NCI-H226 (cell line): ENCODE measurements at regions not wholly inside any gene's neighbourhood (a gene's known extent, or its start where the extent isn't known, plus 50 kb on each side); places are given as distances from the start of the nearest gene placed in this dataset.

Source experiments
- DNase-seq: peaks from one replicate; pipeline ENCODE4 v3.0.0-alpha.2; 2015

DNA sequence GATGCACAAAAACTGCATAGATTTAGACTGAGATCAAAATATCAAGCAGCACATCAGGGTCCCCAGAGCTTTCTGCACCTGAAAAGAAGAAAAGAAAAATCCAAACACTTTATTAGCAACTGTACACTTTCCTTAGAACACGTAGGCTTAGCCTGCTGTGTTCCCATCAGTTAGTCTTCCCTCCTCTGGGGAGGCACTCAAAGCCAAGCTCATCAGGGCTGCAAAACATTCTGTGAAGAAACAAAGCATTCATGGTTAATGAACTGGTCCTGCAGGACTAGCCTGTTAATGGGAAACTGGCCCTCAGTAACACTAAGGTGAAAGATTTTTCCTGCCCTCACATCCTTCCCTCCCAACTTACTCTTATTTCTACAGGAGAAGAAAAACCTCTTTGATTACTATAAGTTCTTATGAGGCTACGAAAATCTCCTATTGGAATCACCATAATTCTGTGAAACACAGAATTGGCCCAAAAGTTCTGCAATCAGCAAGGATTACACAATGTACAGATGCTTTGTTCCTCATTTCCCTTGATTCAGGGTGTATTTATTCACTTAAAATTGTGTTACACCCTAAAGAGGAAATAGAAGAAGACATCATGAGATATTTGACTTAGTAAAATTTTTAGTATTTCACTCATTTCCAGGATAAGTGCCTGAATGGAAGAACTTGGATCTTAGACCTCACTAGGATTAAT is 901.0 kb upstream of the MAP3K7 start:
- no peak for DNase-seq

DNA sequence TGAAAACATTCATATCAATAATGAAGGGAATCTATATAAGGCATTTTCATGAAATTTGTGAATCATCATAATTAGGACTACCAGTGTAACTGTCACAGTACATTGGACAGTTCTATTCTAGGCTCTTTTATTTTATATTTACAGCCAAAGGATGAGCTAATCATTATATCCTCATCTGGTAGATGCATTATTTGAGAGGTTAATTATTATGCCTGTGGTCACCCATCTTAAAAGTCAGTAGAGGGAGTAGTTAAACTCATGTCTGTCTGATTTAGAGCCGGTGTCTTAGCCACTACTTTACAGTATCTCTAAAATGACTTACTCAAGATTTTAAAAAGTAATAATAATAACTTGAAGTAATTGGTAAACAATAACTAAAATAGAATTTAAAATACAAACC is 899.3 kb upstream of the MAP3K7 start:
- no peak for DNase-seq

DNA sequence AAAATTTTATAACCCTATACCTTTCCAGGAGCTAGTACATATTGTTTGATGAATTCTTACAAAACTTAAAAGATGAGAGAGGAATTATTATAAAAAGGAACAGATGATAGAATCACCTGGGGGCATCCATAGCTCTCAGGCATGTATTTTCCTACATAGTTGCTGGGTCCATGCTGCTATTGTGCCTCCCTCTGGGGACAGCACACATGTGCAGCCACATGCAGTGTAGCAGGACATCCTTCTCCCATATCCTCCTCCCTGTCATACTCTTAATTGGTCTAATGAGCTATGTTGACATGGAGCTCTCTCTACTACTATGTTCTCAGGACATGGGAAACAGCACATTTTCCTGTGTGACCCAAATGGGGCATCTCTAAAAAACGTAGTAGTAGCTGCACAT is 898.2 kb upstream of the MAP3K7 start:
- no peak for DNase-seq

DNA sequence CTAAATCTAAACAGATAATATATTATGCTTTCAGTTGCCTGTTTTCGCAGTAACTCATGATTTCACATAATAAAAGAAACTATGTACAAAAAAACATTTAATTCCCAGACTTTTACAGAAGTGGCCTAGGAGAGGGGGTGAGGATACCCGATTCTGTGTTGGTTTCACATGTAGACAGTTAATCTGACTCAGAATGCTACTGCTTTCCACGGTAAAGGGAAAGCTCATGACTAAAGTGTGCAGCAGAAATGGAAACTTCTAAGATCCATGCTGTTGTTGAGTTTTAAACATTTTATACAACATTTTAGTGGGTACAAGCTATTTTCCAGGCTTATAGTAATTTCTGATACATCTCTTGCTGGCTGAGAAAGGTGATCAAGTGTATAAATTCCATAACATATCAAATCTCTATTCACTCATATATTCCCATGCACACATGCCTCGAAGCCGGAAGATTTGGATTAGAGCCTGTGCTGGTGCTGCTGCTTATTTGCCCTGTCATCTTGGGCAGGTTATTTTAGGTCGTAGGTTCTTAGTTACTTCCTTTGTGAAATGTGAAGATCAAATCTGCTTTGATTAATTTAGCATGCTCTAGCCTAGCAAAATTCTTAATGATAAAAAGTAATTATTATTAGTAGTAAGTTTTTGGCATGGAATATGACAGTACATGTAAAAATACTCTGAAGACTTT is 896.7 kb upstream of the MAP3K7 start:
- DNase-seq: no peak

DNA sequence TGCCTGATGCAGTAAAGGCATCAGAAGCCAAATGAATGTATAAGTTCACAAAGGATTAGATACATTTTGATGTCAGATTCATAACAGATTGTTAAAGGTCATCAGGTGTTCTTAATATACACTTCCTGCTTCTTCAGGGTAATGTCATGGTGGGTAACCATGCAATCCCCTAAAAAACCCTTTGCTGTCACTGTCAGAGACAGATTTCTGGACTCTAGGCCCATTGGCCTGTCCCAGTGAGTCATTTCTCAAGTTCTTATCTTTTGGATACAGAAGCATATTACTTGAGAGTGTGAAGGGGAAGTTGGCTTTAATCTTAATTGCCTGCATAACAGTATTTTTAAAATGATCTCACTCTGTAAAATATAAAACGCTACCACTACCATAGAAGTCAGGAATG is 895.6 kb upstream of the MAP3K7 start:
- peak; percentile 26 for DNase-seq

DNA sequence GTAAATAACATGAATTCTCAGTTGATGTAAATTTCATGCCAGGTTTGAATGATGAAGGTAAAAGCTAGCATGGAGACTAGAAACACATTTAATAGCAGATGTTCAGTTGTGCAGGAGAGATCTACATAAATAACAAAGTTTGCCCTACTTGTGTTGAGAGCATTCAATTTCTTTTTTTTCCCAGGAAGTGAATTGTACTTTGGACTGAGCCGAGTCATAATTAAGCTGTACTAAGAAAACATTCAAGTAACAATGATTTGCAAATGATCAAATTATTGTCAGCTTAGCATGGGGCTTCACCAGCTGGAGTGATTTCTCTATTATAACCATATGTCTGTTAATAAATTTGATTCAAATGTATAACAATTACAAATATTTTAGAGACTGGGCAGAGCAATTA is 893.5 kb upstream of the MAP3K7 start:
- no peak for DNase-seq

DNA sequence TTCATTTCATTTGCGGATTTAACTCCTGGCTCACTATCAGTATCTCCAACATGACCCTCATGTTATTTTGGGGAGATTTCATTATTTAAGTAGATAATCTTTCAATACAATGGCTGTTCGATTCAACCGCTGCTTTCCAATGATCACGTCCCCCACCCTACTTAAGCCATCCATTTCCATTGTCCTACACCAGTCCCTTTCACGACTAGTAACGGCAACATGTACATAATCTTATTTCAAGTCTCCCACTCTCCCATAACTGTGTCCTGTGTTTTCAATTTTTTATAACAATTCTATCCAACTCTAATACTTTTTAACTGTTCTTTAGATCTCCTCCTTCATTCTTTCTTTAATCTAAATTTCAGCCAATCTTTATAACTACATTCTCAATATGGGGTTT is 890.8 kb upstream of the MAP3K7 start:
- no peak for DNase-seq

DNA sequence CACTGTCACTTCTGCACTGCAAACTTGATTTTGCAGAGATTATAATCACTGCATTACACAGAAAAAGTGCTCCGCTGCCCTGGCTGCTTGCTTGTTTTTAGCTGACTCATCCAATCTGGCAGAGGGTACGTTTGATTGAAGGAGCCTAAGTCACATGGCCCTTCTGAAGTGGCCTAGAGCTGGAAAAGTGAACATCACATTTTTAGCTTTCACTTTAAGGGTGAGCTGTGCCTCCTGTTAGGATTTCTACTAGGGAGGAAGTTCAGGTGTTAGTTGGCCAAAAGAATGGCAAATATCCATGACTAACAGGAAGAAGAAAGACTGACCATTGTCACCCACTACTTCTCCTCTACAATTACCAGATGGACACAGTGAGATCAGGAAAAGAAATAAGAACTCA is 889.1 kb upstream of the MAP3K7 start:
- DNase-seq: peak; percentile 5

DNA sequence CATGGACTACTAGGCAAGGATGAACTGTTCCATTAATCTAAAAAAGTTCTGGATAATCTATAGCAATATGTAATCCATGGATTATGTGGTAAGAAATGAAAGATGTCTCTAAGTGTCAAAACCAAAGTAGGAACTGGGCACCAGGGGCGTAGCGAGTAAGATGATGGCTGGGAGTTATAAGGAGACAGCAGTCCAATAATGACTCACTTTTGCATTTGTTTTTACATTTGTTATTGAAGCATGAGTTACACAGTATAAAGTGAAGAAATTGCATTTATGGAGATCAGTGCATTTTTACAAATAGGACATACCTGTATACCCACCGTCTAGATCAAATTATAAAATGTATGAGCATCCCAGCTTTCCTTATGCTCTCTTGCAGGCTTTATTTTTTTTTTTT is 878.5 kb upstream of the MAP3K7 start:
- DNase-seq: no peak

DNA sequence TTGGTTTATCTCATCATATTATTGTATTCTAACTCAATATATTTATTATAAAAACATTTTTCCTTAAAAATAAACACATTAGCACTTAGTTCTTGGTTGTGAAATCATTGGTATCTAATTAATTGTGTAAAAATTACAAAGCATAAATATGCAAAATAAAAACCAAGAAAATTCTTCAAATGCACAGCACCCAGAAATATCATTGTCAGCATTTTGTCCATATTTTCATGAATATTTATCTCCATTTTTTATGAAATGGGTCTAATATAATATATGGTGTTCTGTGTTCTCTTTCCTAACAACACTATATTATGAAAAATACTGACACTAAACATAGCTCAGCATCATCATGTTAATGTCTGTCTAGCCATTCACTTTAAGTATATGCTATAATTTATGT is 877.8 kb upstream of the MAP3K7 start:
- no peak for DNase-seq

DNA sequence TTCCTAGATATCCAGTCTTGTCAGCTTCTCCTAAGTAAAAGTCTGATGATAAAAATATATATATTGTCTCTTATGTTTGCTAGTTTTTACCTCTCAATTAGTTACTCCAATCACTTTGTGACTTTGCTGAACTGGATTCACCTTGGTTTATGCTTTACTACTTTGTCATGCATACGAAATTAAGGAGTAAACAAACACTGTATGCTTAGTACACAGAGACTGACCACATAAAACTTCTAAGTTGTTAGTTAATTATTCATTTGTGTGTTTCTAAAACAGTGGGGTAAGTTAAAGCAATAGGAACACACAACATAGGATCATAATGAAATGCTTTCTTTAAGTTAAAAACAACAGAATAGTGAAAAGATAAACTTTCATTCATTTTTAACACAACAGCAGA is 877.3 kb upstream of the MAP3K7 start:
- DNase-seq: no peak

DNA sequence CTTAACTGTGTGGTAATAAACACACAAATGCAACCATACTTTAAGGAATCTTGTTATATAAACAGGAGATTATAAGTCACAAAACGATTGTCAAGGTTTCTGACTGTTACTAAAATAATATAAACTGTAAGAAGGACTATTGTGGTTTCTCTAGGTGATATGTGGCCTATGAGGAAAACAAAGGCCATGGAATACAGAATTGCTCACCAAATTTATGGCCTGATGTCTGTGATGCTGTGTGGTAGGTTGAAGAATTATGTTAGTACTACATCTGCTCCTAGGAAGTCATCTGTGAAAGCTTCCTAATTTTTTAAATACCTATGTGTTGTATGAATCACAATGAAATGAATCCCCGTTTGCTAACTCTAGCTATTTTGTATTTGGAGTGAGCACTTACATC is 875.4 kb upstream of the MAP3K7 start:
- no peak for DNase-seq

DNA sequence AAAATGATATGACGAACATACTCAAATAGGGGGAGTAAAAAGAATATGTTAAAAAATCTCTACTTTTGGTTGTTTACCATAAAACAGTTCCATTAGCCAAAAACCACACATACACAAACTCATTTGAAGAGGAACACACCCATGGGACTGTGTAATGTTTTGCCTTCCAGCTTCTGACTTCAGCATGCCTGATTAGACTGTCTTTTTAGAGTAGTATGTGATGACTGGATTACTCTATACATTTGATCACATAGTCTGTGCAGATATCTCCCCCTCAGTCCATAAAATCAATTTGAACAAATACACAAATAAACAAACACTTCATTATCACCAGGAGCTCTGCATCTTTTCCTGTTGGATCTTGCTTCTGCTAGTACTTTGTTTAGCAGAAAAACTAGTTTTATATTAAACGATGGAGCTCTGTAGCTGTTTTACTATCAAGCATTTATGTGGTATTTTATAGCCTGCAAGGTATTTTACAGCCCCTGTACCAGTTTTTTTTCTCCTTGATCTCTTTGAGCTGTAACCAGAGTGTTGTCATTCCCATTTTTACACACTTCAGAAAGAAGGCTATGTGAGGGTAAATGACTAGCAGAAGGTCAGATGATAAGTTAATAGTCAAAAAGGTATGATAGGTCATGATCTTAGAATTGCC is 866.5 kb upstream of the MAP3K7 start:
- no peak for DNase-seq

DNA sequence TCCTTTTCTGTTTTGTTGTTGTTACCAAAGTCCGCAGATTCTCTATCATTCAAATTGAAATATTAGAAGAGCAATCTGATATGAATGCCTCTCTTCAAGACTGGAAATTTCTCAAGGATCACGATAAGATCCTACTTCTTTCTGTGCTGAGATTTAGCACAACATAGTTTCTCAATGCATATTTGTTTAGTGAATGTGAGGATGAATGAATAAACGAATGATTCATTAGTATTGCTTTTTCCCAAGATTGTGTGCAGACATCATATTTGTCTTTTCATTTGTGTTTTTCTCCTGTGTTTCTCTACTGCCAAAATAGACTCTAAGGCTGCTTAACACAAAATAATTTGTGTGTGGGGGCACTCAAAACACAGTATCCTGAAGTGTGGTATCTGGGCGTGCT is 862.7 kb upstream of the MAP3K7 start:
- DNase-seq: no peak

DNA sequence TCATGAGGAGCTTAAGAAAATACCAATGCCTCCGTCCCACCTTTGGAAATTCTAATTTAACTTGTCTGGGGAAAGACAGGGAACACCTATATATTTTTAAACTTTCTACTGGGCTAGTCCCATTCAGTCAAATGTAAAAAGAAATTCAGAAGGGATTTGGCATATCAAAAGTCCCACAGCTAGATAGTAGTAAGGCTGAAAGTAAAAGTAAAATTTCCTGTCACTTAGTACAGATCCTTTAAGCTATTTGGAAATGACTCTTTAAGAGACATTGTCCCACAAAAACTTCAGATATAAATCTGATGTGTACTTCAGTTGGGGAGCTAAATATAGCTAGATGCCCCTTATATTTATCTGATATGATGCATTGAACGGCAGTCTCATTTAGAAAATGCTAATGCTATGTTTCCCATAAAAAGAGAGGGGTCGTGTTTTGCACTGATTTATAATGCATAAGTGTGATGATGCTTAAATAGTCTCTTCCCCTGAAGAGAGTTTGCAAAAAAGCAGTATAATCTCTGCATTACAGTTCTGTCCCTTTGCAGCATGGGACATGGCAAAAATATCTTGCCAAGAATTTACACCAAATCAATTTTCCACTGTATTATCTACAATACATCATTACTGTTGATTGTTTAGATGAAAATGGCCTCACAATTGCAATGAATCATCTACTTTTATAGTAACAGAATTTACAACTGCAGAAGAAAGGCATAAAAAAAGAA is 860.8 kb upstream of the MAP3K7 start:
- DNase-seq: no peak

DNA sequence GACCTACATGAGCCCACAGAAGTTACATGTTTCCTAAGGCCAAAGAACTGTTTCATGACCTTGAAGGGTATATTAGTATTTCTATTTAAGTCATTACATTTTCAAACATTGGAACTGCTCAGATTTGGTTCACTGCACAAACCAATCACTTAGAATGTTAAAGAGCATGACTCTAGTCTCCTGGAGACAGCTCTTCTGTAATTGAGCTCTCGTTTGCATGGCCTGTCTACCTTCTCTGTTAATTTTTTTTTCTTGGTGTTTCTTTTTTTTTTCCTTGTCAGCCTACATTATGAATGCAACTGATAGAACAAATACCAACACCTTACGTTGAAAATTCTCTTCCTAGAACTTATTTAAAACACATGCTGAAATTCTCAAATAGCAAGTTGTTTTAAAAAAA is 860.2 kb upstream of the MAP3K7 start:
- no peak for DNase-seq

DNA sequence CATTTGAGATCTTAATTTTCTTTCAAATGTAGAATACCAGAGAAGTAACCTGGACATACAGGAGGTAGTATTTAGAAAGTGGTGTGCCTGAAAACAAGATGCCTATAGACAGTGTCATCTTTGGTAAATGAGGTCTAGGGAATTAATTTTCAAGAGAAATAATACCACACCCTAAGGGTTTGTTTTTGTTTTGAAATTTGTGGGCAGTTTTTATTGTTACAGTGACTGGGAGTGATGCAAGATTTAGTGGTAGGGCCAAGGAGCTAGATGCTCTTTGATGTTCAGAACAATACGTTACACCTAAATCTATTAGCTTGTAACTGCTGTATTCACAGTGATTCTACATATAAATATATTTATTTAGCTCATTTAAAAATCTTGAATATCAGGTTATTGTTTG is 856.5 kb upstream of the MAP3K7 start:
- no peak for DNase-seq

DNA sequence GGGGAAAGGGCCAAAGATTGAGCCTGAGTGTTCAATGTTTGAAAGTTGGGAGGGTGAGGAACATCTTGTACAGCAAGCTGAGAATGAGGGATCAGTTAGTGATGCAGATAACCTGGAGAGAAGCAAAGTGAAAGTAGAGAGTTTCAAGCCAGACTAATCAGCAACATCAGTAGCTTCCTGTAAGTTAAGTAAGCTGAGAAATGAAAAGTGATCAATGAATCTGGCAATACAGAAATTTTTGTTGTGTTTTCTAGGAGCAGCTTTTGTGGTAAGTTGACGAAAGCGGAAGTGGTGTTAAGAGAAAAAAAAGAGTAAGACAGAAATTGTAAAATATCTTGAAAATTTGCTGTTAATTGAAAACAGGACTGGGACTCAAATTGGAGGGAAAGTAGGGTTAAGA is 855.5 kb upstream of the MAP3K7 start:
- no peak for DNase-seq

DNA sequence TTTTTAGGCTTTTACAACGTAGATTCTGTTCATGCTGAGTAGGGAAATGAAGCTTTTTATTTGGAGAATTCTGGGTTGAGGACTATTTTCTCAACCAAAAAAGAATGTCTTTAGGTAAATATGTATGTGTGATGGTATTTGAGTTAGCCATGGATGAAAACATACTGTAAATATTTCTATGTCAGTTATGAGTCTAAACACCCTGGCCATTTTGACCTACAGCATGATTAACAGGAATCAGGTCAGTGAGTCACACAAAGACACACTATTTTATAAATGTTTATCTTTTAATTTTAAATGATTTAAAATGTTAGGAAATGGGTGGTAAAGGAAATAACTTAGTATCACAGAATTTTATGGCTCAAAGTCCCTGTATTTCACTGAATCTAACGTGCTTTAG is 851.7 kb upstream of the MAP3K7 start:
- DNase-seq: no peak

DNA sequence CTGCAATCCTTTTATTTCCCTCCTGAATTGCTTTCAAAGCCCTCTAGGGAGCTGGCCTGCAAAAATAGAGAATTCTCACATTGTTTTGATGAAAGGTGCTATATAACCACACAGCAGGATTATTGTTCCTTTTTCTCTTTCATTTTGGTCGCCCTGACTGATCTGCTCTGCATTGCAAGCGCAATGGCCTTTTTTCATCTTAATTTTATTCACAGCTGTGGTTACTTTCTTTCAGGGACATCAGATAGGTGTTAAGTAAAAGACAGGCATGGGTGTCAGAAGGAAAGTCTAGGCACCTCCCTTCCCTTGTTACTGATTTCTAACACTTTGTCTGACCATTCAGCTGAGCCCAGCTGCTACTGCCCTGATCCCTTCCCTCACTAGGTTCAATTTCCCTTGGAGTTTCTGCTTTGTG is 850.5 kb upstream of the MAP3K7 start:
- DNase-seq: no peak

DNA sequence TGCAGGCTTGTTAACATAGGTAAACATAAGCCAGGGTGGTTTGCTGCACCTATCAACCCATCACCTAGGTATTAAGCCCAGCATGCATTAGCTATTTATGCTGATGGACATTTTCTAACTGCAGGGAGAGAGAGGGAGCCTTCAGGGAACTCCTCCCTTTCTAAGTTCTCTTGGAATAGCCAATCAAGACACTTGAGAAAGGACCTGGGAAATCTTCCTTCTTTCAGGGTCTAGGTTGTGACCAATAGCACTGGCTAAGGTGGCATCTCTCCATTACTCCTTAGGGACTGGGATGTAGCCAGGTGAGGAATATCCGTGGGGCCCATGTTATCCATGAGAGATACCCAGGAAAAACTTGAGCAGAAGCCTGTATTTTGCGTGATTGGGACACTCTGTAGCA is 849.6 kb upstream of the MAP3K7 start:
- DNase-seq: no peak

DNA sequence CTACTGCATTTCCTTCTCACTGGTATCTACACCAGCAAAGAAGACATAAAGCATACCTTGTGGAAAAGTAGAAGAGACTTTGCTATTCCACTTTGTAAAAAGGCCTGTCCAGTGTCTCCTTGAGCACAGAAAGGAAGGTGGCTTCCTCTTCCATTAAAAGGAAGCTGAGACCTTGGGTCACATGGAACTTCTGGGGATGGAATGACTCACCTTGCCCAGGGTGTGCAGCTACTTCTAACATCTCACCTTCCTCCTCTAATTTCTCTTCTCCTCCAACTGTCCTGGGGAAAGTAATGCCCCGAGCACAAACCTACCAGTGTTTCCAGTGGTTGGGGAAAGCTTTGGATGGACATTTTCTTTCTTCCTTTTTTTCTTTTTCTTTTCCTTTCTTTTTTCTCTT is 848.8 kb upstream of the MAP3K7 start:
- DNase-seq: no peak

DNA sequence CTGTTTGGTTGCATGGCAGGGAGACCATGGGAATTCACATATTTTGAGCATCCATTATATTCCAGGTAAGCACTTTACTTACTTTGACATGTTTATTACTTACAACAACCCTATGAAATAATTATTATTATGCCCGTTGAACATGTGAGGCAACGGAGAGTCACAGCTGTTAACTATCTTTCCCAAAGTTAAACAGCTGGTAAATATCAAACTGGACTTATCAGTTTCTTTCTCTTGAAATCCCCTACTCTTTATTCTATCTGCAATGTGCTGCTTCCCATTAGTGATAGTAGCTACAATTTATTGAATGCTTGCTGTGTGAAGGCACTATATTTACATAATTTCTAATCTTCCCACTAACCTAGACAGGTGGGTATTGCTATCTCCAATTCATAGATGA is 847.7 kb upstream of the MAP3K7 start:
- DNase-seq: no peak
